UCSD-AML1 (cell line): ENCODE measurements at regions not wholly inside any gene's neighbourhood (a gene's known extent, or its start where the extent isn't known, plus 50 kb on each side); places are given as distances from the start of the nearest gene placed in this dataset.

ENCODE experiments used
- DNase-seq: peaks from one replicate; lab custom pipeline; 2025; ENCODE audit not compliant: unreplicated experiment; lab: John Stamatoyannopoulos, UW

DNA sequence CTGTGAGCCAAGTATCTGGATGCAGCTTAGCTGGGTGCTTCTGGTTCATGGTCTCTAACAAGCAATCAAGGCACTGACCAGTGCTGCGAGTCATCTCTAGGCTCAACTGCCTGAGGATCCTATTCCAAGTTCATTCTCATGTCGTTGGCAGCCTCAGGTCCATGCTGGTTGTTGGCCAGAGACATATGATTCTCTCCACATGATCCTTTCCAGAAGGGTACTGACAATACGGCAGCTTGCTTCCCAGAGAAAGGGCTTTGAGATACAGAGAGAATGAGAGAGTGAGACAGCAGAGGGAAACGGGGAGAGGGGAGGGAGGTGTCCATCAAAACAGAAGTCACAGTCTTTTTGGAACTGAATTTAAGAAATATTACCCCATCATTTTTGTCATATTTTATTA is 405.6 kb downstream of the XPNPEP1 start:
- no peak for DNase-seq

- no peak for DNase-seq
Measured at GRCh38 chr10:109504401-109504800, 418.9 kb downstream of the XPNPEP1 start.

DNA sequence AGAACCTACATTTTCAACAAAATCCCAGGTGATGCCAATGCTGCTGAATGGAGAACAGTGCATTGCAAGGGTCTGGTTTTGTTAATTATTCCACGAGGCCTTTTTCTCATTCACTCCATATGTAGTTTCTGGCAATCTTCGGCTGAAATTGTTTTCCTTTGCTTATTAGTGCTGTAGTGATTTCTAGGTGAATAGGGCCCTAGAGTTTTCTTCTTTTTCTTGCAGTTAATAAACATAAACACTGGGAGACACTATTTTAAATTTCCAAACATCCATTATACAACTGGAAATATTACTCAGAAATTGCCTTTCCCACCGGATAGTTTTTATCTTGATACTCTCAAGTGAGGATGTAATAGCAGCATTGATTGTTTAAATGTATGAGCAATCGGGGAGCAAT is 435.6 kb downstream of the XPNPEP1 start:
- no peak for DNase-seq

DNA sequence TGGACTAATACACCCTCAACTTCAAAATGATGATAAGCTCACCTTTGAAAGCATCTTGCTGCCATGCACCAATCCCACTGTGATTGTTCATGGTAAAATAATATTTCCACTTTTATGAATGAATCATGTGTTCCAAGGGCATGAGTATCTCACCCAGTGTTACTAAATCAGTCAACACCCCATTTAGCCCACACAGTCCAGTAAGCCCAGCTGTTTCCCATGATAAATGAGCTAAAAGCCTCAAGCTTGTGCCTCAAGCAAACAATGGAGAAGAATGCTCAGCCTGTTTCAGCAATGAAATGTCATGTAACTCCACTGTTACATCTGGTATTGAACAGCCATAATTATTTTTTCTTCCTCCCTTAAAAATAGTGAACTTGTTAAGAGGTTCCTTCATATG is 442.5 kb downstream of the XPNPEP1 start:
- no peak for DNase-seq

DNA sequence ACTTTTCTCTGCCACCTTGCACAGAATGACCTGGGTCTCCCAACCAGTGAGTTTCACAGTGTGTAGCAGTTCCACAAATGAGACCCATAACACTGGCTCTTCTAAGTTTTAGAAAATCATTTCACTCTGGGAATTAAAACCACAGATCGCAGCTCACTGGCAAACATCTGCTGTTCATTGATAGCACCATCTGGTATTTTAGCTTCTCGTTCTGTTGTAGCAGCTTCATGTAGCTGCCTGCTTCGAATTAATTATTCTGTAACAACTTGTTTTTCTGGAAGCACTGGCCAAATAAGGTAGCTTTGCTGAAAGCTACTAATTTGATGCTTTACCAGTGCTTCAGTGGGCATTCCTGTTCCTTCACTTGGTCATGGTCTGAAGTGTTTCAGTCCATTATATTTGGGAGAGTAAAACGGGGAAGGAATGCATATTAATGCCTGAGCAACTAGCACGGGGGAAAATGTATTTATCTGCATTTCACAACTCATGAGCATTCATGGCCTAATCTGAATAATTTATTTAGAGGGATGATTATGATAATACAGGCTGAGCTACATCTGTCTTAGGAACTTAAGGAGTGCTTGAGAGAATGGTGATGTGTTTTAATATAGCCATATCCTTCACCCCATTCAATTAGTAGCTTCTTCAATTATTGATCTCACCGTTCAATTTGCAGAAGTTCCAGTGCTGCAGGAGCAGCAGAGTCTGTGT is 447.4 kb downstream of the XPNPEP1 start:
- no peak for DNase-seq

GRCh38 chr10:109474812-109475211 is 448.5 kb downstream of the XPNPEP1 start:
- DNase-seq: no peak

DNA sequence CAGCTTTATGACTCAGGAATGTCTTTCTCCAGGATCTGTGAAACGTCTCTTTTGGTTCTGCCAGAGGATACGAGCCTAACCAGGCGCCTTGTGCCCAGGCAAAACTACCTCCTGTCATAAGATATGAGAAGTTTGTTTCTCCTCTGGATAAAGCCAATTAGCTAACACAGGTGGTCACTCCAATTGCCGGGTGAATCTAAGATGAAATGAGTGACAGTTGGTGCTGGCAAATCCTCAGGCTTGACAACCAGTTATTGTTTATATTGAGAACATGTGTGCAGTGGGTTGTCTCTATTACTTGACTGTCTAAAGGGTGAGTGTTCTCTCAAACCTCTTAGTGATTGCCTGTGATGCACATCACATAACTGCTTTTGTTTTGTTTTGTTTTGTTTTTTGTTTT is 449.1 kb downstream of the XPNPEP1 start:
- no peak for DNase-seq

DNA sequence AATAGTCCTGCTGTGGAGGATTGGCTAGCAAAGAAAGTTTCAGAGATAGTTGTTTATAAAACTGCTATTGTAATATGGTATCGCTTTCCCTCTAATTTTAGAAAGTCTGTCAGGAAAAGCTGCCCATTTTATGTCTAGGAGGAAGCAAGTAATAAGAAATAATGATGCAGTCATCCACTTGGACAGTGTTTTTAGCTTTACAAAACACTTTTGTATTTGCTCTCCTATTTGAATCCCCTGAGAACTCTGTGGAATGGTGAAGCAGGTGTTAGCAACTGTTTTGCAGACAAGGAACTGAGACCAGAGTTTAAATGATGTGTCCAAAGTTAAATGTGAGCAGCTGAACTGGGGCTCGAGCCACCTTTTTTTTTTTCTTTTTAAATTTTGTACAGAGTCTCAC is 455.8 kb downstream of the XPNPEP1 start:
- DNase-seq: no peak

DNA sequence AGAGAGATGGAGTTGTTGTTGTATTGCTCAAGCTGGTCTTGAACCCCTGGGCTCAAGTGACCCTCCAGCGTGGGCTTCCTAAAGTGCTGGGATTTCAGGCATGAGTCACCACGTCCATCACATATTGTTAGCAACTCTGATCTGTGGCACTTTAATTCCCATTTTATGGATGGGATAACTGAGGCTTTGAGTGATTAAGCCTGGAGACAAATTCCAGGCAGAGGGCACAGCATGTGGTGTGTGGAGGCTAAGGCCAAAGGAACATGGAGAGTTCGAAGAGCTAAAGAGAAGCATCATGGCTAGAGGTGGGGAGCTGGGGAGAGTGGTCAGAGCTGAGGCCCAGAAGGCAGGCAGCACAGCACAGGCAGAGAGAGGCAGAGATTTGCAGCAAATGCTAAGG is 458.4 kb downstream of the XPNPEP1 start:
- no peak for DNase-seq

DNA sequence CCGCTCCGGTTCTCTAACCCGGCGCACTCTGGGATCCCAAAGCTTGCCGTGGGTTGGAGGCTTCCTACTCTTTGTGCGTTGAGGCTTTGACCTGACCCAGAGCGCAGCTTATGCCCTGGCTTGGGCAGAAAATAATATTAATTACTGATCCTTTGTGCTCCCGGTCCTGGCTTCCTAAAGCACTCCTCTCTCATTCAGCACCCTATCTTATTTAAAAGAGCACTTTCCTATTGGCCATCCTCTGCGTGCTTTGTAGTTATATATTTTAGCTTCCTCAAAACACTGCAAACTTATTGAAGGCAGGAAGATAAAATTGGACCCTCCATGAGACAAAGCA is 466.0 kb downstream of the XPNPEP1 start:
- no peak for DNase-seq

DNA sequence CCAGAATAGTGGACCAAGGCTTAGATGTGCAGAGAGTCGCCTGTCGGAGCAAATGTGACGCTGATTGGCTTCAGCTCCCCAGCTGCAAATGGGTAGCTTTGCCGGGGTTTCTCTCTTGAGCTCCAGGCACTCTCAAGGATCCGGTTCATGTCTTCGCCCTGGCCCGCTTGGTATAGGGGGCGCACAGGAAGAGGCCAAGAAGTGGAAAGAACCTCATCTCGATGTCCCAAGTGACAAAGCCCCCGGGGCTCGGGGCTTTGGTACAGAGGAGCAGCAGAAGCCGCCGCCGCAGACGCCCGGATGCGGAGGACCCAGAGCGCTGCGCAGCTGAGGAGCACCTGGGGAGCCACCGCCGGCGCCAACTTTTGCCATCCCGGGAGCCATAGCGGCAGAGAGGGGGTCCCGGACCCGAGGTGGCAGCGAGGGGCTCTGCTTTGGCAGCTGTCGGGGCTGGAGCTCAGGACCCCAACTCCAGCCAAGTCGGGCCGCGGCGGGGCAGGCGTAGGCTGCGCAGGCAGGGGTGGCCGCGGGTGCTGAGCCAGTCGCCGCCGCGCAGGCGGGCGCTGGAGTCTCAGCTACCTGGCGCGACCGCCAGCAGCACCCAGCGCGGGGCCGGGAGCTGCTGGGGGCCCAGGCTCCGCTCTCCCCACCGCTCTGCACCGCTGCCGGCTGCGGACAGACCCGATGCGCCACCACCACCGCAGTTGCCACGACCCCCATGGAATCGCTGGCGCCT is 466.6 kb downstream of the XPNPEP1 start:
- DNase-seq: no peak

GRCh38 chr10:109454691-109455090 is 468.6 kb downstream of the XPNPEP1 start:
- DNase-seq: no peak

- DNase-seq: no peak
Measured at GRCh38 chr10:109451879-109452278, 471.4 kb downstream of the XPNPEP1 start.

DNA sequence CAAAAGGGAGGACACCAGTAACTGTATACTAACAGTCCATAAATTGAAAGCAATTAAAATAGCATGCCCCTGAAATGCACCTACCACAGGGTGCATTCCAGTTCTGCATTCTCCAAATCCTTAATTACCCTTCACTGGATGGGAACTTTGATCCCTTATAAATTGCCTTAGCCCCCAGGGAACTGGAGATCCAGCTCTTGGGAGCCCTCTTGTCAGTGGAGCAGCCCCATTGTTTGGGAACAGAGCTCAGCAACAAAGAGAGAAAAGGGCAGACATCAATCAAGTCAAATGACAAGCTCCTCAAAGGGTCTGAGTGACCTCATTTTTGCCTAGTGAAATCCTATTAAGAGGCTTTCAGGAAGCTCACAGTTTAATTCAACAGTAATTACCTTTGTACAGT is 472.6 kb downstream of the XPNPEP1 start:
- DNase-seq: no peak

GRCh38 chr10:109433434-109433833 is 489.9 kb downstream of the XPNPEP1 start:
- no peak for DNase-seq

- no peak for DNase-seq
Measured at GRCh38 chr10:109432281-109432680, 491.0 kb downstream of the XPNPEP1 start.

- DNase-seq: no peak
Measured at GRCh38 chr10:109430799-109431198, 492.5 kb downstream of the XPNPEP1 start.

DNA sequence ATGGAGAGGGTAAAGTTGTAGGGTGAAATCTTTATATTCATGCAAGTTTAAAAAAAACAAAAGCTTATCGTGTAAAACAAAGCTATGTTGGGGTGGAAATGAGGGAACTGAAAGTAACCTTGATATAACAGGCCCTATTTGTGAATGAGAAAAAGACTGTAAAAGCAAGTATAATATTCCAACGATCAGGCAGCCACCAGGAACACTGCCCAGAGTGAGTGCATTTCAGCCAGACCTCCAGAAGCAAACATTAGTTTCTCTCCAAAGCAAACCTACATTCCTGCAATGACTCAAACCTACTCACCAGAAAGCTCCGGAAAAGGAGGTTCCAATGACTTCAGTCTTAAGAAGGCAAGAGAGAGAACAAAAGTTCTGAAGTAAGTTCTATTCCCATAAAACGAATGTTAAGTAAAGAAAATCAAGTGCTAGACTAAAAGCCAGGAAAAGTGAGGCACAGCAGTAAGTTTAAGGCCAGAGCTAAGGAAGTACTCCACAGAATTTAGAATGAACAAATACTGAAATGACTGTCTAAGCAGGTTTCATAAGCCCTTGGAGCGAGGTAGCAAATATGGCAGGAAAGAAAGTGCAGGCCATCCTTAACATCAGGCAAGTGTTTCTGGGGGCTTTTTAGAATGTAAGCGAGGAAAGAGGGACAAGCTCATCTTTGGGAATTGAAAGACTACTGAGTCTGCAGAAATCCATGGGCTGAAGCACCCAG is 493.1 kb downstream of the XPNPEP1 start:
- DNase-seq: no peak

DNA sequence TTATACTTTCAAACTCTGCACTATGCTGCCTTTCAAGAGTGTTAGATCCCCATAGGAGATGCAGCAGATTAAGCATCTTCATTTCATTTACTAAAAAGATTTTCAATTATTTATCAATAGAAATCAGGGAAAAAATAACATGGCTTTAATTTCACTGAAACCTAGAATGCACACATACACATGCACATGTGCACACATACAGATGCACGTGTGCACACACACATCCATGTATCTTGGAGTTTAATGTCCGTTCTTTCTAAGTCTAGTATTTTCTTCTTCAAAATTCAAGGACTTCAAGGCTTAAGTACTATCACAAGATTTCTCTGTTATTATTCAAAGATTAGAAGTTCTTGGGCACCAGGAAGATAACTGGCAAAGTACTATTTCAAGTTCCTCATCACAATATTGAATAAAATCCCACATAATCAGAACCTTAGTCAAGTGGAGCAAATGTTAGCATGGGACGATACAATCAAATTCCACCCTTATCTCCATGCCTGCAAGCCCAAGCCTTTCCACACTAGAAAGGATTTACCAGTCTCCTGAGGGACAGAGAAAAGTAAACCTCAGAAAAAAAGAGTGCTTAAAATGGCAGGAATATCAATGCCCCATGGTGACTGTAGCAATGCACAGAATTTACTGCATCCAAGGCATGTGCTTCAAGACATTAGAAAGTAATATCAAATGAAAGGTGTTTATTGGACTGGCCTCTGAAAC is 494.4 kb downstream of the XPNPEP1 start:
- DNase-seq: no peak

- DNase-seq: no peak
Measured at GRCh38 chr10:109427411-109427810, 495.9 kb downstream of the XPNPEP1 start.

DNA sequence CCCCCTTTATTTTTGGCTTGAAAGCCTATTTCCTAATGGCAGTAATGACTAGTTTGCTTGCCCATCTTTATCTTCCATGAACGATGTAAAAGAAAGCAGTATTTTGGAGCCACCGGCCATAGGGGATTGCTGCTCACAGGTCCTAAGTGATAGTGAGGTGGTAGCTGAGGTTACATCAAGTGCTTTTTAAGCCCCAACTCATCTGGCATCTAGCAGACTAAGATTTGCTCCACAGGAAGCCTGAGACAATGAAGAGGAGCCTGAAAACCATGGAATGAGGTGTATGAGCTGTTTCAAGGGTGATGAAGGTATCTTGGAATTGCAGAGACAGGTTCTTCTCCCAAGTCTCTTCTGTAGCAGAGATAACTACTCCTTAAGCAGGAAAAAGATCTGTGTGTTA is 496.3 kb downstream of the XPNPEP1 start:
- DNase-seq: no peak

- no peak for DNase-seq
Measured at GRCh38 chr10:109418795-109419194, 504.5 kb downstream of the XPNPEP1 start.
